Esophagus (tissue), 2 donors: ENCODE measurements at regions not wholly inside any gene's neighbourhood (a gene's known extent, or its start where the extent isn't known, plus 50 kb on each side); places are given as distances from the start of the nearest gene placed in this dataset.
"Not testable (repeated sequence)": the region's sequence is repeated elsewhere in the genome, so short reads cannot be mapped to it uniquely, and the experiment has no call there.

Experiments
- H3K27ac ChIP-seq, 2 donors: one replicate each; pipeline ENCODE4 v1.5.1; 2013; ENCODE audit warnings: low read depth in 2 of 2, mild to moderate bottlenecking in 2 of 2, inconsistent platforms in 1 of 2, low read length in 1 of 2, moderate library complexity in 1 of 2
- H3K27me3 ChIP-seq, 2 donors: one replicate each; pipeline ENCODE4 v1.6.1; 2013; ENCODE audit warnings: low read length in 2 of 2, control low read depth in 1 of 2, mild to moderate bottlenecking in 1 of 2; ENCODE audit not compliant: insufficient read depth in 2 of 2, control insufficient read depth in 1 of 2
- H3K36me3 ChIP-seq, 2 donors: one replicate each; pipeline ENCODE4 v1.6.1; 2013; ENCODE audit warnings: low read length in 1 of 2; ENCODE audit not compliant: control insufficient read depth in 2 of 2, insufficient read depth in 2 of 2
- H3K4me1 ChIP-seq, 2 donors: one replicate each; pipeline ENCODE4 v1.6.1; 2013; ENCODE audit warnings: low read length in 1 of 2; ENCODE audit not compliant: control insufficient read depth in 2 of 2, insufficient read depth in 2 of 2
- H3K4me3 ChIP-seq, 2 donors: one replicate each; pipeline ENCODE4 v1.5.1; 2013; ENCODE audit warnings: low read length in 2 of 2, mild to moderate bottlenecking in 2 of 2, low read depth in 1 of 2, moderate library complexity in 1 of 2
- H3K9me3 ChIP-seq, 2 donors: one replicate each; pipeline ENCODE4 v1.6.1; 2013; ENCODE audit warnings: mild to moderate bottlenecking in 2 of 2, low read depth in 1 of 2, low read length in 1 of 2, moderate library complexity in 1 of 2; ENCODE audit not compliant: control insufficient read depth in 2 of 2, insufficient read depth in 1 of 2
- WGBS, 2 donors: extraction: QIAGEN DNeasy Blood & Tissue Kit; methylation state at CpG; one replicate each; pipeline ENCODE4 v1.1.7; 2013; 5-methylcytosine and 5-hydroxymethylcytosine counted together
- donor health status: healthy with polysubstance abuse.
- donor health status: Bipolar disorder and iron deficiency.

GRCh38 chr9:21533597-21533996 lies 51.5 kb upstream of the IFNE start:
- no peak overlapping the region for H3K27ac ChIP-seq
- WGBS, 2 donors, result 54 to 62% methylated on average over 4 of the region's 4 CpGs
- H3K4me3 ChIP-seq, result no peak overlapping the region
- no peaks in the 10 kb centered on the region for H3K36me3 ChIP-seq
- H3K4me1 ChIP-seq, result no peaks in the 10 kb centered on the region
- no peaks in the 10 kb centered on the region for H3K27me3 ChIP-seq
- H3K9me3 ChIP-seq, result no peaks in the 10 kb centered on the region

- Histone ChIP-seq H3K9me3 (no peaks in the 10 kb centered on the region), H3K27ac (no peak overlapping the region), H3K27me3 (no peaks in the 10 kb centered on the region), H3K36me3 (no peaks in the 10 kb centered on the region), H3K4me1 (no peaks in the 10 kb centered on the region), H3K4me3 (no peak overlapping the region)
- WGBS, 2 donors, result 84 to 85% methylated on average over 2 of the region's 2 CpGs
These were observed 53.3 kb upstream of the IFNE start for GRCh38 chr9:21535396-21535795.

DNA sequence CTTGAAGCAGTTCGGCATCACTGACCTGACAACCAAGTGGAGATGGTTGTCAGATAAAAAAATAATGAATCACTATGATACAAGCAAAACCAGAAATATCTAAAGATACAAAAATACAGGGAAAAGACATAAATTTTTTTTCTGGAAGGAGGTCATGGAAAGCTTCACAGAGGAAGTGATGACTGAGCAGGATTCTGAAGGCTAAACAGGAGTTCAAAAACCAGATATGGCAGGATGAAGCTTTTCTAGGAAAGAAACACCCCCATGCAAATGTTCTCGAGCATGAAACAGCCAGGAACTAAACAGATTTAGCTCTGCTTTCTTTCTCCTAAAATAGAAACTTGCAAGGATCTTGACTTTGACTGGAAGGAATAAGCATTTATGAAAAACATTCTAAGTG lies 60.7 kb upstream of the IFNE start:
- no peak overlapping the region for H3K27ac ChIP-seq
- H3K4me3 ChIP-seq, result no peak overlapping the region
- no peaks in the 10 kb centered on the region for H3K9me3 ChIP-seq
- no peaks in the 10 kb centered on the region for H3K27me3 ChIP-seq
- H3K4me1 ChIP-seq, result no peaks in the 10 kb centered on the region
- 64 to 67% methylated on average over 2 of the region's 2 CpGs for WGBS, 2 donors
- no peaks in the 10 kb centered on the region for H3K36me3 ChIP-seq

- no peak overlapping the region for H3K27ac ChIP-seq
- H3K27me3 ChIP-seq, result no peaks in the 10 kb centered on the region
- no peaks in the 10 kb centered on the region for H3K4me1 ChIP-seq
- no peaks in the 10 kb centered on the region for H3K9me3 ChIP-seq
- 67 to 80% methylated on average over 4 of the region's 4 CpGs for WGBS, 2 donors
- no peak overlapping the region for H3K4me3 ChIP-seq
- H3K36me3 ChIP-seq, result no peaks in the 10 kb centered on the region
These were observed 61.1 kb upstream of the IFNE start for GRCh38 chr9:21543187-21543586.

DNA sequence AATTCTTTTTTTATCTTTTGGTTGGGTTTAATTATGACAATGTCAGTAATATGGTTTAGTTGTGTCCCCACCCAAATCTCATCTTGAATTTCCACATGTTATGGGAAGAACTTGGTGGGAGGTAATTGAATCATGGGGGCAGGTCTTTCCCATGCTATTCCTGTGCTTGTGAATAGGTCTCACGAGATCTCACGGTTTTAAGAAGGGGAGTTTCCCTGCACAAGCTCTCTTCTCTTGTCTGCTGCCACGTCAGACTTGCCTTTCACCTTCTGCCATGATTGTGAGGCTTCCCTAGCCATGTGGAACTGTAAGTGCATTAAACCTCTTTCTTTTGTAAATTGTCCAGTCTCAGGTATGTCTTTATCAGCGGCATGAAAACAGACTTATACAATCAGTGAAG lies 61.7 kb upstream of the IFNE start:
- H3K36me3 ChIP-seq, H3K4me3 ChIP-seq, H3K27me3 ChIP-seq, H3K27ac ChIP-seq, H3K4me1 ChIP-seq, H3K9me3 ChIP-seq: not testable (repeated sequence)
- 82 to 88% methylated on average over 4 of the region's 4 CpGs for WGBS, 2 donors

DNA sequence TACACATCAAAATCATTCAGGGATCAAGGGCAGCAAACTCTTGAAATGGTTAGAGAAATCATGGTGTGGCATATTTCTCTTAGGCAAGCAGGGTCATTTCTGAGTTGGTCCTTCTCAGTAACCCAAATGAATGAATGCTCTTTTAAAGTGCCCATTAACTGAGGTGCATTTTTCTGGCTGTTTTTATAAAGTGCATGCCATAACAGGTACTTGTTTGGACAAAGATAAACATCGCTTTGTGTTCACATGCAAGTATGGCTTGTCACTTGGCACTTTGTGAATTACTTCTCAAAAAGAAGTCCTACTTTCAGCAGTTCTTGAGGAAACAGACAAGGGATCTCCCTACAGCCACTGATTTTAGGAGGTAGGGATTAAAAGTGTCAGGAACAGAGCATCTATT lies 64.8 kb upstream of the IFNE start:
- no peak overlapping the region for H3K27ac ChIP-seq
- H3K27me3 ChIP-seq, result no peaks in the 10 kb centered on the region
- no peaks in the 10 kb centered on the region for H3K36me3 ChIP-seq
- no peaks in the 10 kb centered on the region for H3K9me3 ChIP-seq
- no peaks in the 10 kb centered on the region for H3K4me1 ChIP-seq
- no peak overlapping the region for H3K4me3 ChIP-seq
- WGBS, 2 donors, result 48 to 75% methylated on average over 1 of the region's 1 CpG

DNA sequence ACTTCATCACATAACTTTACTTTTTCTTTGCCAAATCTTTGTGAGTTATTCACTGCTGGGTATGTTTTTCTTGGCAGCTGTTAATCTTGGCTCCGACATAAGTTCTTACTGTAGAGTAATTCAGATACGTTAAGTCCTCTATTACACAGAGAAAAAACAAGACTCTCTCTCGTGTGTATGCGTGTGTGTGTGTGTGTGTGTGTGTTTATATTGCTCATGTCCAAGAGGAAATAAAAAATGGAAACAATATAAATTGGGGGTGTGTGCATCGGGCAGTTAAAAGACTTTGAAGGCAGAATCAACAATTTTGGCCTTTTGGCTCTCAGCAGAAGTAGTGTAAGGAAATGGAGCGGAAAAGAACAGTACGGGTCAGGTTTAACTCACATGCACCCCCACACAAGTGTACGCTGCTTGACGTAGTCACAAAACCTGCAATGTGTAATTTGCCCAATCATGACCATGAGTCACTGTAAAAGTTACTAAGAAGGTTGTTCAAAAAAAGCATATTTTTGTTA lies 67.2 kb upstream of the IFNE start:
- Histone ChIP-seq H3K4me3 (no peak overlapping the region), H3K9me3 (no peaks in the 10 kb centered on the region), H3K27me3 (no peaks in the 10 kb centered on the region), H3K36me3 (no peaks in the 10 kb centered on the region), H3K4me1 (no peaks in the 10 kb centered on the region), H3K27ac (peak overlapping the region in 1 of 2 donors; percentile 35)
- WGBS, 2 donors, result 20 to 23% methylated on average over 9 of the region's 9 CpGs

GRCh38 chr9:21549890-21550289 lies 67.8 kb upstream of the IFNE start:
- no peaks in the 10 kb centered on the region for H3K36me3 ChIP-seq
- H3K4me3 ChIP-seq, result no peak overlapping the region
- WGBS, 2 donors, result 77 to 80% methylated on average over 4 of the region's 4 CpGs
- no peaks in the 10 kb centered on the region for H3K4me1 ChIP-seq
- H3K27me3 ChIP-seq, result no peaks in the 10 kb centered on the region
- H3K9me3 ChIP-seq, result no peaks in the 10 kb centered on the region
- H3K27ac ChIP-seq, result peak overlapping the region; percentile 35 to 59

DNA sequence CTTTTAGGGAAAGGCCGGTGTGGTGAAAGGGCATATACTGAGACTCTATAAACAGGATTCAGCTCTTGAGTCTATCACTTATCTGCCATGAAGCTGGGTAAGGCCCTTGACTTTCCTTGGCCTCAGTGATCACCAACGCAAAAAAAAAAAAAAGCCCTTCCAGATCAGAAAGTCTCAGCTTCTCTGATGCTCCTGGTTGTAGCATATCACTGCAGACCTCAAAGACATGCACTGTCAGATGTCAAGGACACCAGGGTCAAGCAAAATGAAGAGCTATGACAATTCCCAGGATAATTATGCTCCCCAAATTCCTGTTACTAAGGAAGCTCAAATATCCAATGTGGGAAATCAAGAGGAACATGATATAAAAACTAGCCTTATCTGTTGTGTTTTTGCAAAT lies 68.3 kb upstream of the IFNE start:
- WGBS, 2 donors, result 86 to 89% methylated on average over 2 of the region's 2 CpGs
- no peaks in the 10 kb centered on the region for H3K9me3 ChIP-seq
- no peaks in the 10 kb centered on the region for H3K4me1 ChIP-seq
- H3K27me3 ChIP-seq, result no peaks in the 10 kb centered on the region
- H3K36me3 ChIP-seq, result no peaks in the 10 kb centered on the region
- no peak overlapping the region for H3K4me3 ChIP-seq
- no peak overlapping the region for H3K27ac ChIP-seq

DNA sequence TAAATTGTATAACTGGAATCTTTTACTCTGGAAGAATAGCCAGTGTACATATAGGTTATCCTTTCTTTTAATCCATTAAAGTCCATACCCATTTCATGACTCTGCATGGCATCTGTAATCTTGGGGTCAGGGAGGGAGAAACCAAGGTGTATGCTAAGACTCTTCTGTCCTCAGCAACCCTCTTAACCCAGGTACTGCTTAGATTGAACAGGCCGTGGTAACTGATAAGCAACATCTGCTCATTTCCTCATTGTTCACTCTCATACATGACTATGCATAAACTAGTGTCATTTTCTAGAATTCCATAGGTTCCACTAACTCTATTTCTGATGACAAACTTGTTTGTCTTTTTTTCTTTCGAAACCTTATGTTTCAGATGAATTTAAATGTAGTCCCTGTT lies 69.3 kb upstream of the IFNE start:
- no peaks in the 10 kb centered on the region for H3K9me3 ChIP-seq
- no peaks in the 10 kb centered on the region for H3K36me3 ChIP-seq
- no peaks in the 10 kb centered on the region for H3K4me1 ChIP-seq
- no peak overlapping the region for H3K4me3 ChIP-seq
- WGBS, 2 donors, result 57 to 67% methylated on average over 2 of the region's 2 CpGs
- no peak overlapping the region for H3K27ac ChIP-seq
- H3K27me3 ChIP-seq, result no peaks in the 10 kb centered on the region
